ENCODE measurements at regions not wholly inside any gene's neighbourhood (a gene's known extent, or its start where the extent isn't known, plus 50 kb on each side); places are given as distances from the start of the nearest gene placed in this dataset.

- no peak for TF ChIP-seq CTCF (IDR thresholded peaks at IDR 0.05)
Measured at GRCh38 chr7:91514591-91514990, 250.4 kb downstream of the FZD1 start.

DNA sequence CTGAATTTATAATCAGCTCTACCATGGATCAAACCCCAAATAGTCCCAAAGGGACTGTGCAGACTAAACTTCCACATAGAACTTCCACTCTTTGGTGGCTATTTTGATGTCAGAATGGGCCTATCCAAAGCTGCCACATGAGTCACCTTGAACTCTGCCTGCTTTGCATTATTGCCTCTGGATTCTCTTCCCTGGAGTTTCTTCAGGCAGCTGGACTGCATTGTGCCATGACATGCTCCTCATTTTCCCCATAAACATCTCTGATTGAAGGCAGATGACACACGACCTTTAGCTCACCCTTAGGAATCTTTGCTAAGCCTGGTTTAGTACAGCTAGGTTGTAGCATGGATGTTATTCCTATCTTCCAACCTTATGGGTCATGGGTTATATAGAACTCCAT is 251.7 kb downstream of the FZD1 start:
- TF ChIP-seq CTCF (IDR thresholded peaks at IDR 0.05), result no peak

GRCh38 chr7:91517201-91517785 is 253.1 kb downstream of the FZD1 start:
- TF ChIP-seq CTCF (IDR thresholded peaks at IDR 0.05), result no peak

DNA sequence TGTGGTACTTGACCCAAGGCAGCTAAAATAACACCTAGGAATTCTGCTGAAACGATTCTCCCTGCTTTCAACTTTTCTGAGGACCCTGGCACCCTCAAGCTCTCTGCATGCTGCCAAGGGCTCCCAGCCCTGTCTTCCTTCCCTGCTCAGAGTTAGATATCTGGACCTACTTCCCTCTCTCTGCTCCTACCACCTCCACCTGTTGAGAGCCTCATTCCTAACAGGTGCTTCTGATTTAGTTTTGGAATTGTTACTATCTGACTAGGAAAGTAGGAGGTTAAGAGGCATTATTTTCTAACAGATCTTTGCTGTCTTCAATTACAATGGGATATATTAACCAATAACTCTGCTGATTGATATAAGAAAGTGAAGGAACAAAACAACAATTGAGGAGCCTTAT is 253.8 kb downstream of the FZD1 start:
- no peak for TF ChIP-seq CTCF (IDR thresholded peaks at IDR 0.05)

GRCh38 chr7:91519241-91520158 is 255.3 kb downstream of the FZD1 start:
- no peak for TF ChIP-seq CTCF (IDR thresholded peaks at IDR 0.05)

GRCh38 chr7:91520645-91521044 is 256.4 kb downstream of the FZD1 start:
- no peak for TF ChIP-seq CTCF (IDR thresholded peaks at IDR 0.05)

DNA sequence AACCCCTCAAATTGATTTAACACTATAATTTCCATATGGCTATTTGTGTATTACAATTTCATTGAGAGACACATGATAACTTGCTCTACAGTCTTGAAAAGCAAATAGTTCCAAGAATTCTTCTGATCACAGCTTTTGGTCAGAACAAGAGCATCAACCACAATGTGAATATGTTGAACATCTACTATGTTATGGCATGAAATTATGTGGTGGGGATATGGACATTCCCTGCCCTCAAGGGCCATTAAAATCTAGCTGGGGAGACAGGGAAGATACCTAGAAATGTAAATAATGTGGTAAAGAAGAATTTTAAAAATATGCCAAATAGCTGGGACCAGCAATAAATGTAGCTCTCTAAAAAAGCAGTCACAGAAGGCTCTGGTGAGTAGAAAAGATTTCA is 262.2 kb downstream of the FZD1 start:
- no peak for TF ChIP-seq CTCF (IDR thresholded peaks at IDR 0.05)
